BE2C (cell line): ENCODE measurements at regions not wholly inside any gene's neighbourhood (a gene's known extent, or its start where the extent isn't known, plus 50 kb on each side); places are given as distances from the start of the nearest gene placed in this dataset.
"Not testable (repeated sequence)": the region's sequence is repeated elsewhere in the genome, so short reads cannot be mapped to it uniquely, and the experiment has no call there.

Experiments used
- DNase-seq: peaks from one replicate; pipeline ENCODE4 v3.0.0-alpha.2; 2020
- H3K27me3 ChIP-seq: fragments of 250-450 bp; sonication (Bioruptor Pico); 2 replicates; pipeline ENCODE4 v1.5.1; 2020; ENCODE audit warnings: mild to moderate bottlenecking
- H3K36me3 ChIP-seq: fragments of 250-450 bp; sonication (Bioruptor Pico); 2 replicates; pipeline ENCODE4 v1.5.1; 2020; ENCODE audit warnings: mild to moderate bottlenecking
- H3K4me1 ChIP-seq: fragments of 250-450 bp; sonication (Bioruptor Pico); 2 replicates; pipeline ENCODE4 v1.5.1; 2020
- H3K4me3 ChIP-seq: 2 replicates; pipeline ENCODE4 v1.5.1; 2011; ENCODE audit warnings: low read depth, low read length
- H3K9me3 ChIP-seq: fragments of 250-450 bp; sonication (Bioruptor Pico); 2 replicates; pipeline ENCODE4 v1.5.1; 2020
- CTCF ChIP-seq: IDR thresholded peaks from 2 replicates; pipeline ENCODE4 v1.5.1; 2012; ENCODE audit warnings: mild to moderate bottlenecking, low read depth, low read length

- Histone ChIP-seq H3K4me3 (no peak overlapping the region), H3K9me3 (no peaks in the 10 kb centered on the region), H3K36me3 (no peaks in the 10 kb centered on the region), H3K4me1 (no peaks in the 10 kb centered on the region), H3K27me3 (peaks cover 9% of the 10 kb centered on the region)
- no peak for DNase-seq
- TF ChIP-seq CTCF: no peak
Observed at GRCh38 chr17:37820313-37820994, 75.6 kb upstream of the HNF1B start.

- H3K4me3 ChIP-seq: no peak overlapping the region
- no peak for TF ChIP-seq CTCF
- no peaks in the 10 kb centered on the region for H3K4me1 ChIP-seq
- H3K27me3 ChIP-seq: peaks cover 24% of the 10 kb centered on the region
- H3K36me3 ChIP-seq: no peaks in the 10 kb centered on the region
- H3K9me3 ChIP-seq: no peaks in the 10 kb centered on the region
- no peak for DNase-seq
Observed at GRCh38 chr17:37818689-37819088, 73.8 kb upstream of the HNF1B start.

GRCh38 chr17:37816950-37817349, 72.1 kb upstream of the HNF1B start:
- TF ChIP-seq CTCF: no peak
- Histone ChIP-seq H3K4me3 (no peak overlapping the region), H3K36me3 (no peaks in the 10 kb centered on the region), H3K27me3 (peaks cover 39% of the 10 kb centered on the region), H3K9me3 (no peaks in the 10 kb centered on the region), H3K4me1 (no peaks in the 10 kb centered on the region)
- no peak for DNase-seq

GRCh38 chr17:37815536-37815935, 70.7 kb upstream of the HNF1B start:
- no peaks in the 10 kb centered on the region for H3K9me3 ChIP-seq
- H3K27me3 ChIP-seq: peaks cover 40% of the 10 kb centered on the region
- no peak for TF ChIP-seq CTCF
- H3K4me1 ChIP-seq: no peaks in the 10 kb centered on the region
- H3K4me3 ChIP-seq: no peak overlapping the region
- DNase-seq: no peak
- H3K36me3 ChIP-seq: no peaks in the 10 kb centered on the region

GRCh38 chr17:37813751-37814150, 68.9 kb upstream of the HNF1B start:
- no peak for TF ChIP-seq CTCF
- Histone ChIP-seq H3K36me3 (no peaks in the 10 kb centered on the region), H3K9me3 (no peaks in the 10 kb centered on the region), H3K4me3 (no peak overlapping the region), H3K27me3 (peaks cover 39% of the 10 kb centered on the region), H3K4me1 (no peaks in the 10 kb centered on the region)
- DNase-seq: no peak

GRCh38 chr17:37808846-37809245, 64.0 kb upstream of the HNF1B start:
- H3K4me3 ChIP-seq, H3K4me1 ChIP-seq, H3K9me3 ChIP-seq, H3K36me3 ChIP-seq, DNase-seq: not testable (repeated sequence)
- H3K27me3 ChIP-seq: peaks cover 32% of the 10 kb centered on the region
